ENCODE measurements at regions not wholly inside any gene's neighbourhood (a gene's known extent, or its start where the extent isn't known, plus 50 kb on each side); places are given as distances from the start of the nearest gene placed in this dataset.

DNA sequence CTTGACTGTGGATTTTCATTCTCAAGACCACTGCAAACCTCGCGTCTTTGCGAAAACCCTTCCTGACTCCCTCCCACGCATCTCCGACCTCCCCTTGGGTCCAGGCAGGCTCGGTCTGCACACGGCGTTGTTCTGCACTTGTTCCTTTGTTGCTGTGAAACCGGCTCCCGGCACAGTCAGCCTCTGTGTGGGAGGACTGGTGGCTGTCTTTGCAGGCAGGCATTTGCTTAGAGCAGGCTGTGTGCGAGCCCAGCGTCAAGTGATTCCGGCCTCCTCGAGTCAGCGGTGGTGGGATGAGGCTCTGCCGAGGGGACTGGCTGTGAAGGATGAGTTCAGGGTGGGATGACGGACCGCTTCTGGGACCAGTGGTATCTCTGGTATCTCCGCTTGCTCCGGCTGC, 102.6 kb upstream of the ROPN1 start:
- no peak for DNase-seq

DNA sequence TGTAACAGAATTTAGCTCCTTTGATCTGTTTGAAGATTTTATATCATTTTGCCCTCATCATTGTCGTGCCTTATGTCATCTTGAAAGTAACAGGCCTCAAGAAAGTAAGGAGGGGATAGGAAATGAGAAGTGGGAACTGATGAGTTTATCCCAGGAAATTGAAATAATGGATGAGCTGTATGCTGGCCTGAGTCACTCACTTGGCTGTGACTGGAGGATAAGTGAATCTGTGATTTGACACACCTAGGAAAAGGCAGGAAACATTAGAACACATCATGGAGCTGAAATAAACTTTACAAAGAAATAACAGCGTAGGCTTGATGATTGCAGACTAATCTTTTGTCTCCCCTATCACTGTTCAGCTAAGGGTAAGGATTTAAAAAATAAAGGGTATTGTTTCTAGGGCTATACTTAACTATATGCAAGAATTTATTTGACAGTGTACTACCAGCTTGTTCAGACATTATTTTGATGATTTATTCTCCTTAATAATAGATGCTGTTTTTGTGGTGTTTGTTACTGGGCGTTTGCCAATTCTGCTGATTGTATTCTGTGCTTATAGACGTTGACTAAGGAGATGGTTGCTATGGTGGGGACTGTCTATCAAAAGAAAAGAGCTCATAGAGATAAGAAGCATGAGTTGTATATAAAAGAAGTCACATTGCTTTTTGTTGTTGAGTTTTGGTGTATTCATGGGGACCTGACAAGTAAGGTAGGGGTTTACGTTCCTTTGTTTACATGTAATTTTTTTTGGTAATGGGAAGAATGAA, 105.6 kb upstream of the ROPN1 start:
- peak; percentile 81 for DNase-seq

DNA sequence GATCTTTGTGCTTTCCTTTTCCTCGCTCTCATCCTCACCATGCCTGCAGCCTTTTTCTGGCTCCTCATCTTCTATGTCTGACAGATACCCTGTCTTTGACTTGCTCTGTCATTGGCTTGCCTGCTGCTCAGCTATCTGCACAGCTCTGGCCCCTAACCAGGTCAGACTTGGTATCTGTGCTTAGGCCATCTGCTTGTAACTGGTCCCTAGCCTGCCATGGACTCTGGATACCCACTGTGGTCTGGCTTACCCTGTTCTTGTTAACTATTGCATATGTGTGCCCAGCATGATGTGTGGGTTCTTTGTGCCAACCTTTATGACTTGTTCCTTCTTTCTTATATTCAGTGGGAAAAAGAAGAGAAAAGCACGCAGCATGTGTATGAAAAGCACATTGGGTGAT, 109.7 kb upstream of the ROPN1 start:
- DNase-seq = no peak

DNA sequence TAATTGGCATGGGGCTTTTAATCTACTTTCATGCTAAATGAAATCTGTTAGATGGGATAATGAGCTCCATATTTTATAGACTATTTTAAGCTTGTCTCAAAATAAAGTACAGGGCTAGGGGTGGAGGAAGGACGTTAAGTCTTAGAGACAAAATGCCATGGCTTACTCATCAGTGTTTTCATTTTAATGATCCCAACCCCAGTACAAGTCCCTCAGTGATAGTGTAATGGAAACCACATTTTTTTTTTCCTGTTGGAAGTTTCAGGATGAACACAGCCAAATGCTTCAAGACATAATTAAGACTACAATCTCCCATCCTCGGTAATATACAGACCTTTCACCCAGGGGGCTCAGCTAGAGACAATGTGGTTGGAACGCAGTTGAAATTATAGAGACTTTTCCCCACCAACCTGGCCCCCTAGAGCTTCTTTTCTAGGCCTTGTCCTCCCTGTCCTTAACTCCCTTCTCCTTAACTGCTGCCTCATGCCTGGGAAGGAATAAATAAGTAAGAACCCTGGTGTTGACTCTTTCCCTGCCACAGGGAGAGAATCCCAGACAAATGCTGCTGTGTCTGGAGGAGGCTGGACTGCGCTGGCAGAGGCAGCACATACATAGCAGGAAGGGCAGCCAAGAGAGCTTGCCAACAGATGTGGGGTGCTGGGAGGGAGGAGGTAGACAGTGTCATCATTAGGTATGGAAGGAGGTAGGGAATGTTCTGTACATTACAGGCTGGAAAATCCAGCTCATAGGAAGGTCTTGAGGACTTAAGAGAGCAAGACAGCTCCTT, 115.4 kb upstream of the ROPN1 start:
- no peak for DNase-seq

DNA sequence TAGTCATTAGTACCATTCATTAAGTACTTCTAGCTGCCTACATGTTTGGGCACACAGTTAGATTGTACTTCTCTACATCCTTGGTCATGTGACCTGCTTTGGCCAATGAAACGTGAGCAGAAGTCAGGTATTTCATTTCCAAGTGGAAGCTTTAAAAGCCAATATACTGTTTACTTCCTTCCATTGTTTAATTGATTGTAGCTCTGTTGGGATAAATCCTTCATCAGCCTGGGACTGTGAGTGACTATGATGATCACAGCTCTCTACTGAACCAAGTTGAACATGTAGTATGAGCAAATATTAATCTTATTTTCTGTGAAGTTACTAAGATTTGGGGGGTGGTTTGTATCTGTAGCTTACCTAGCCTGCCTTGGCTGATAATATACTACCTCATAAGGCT, 116.5 kb upstream of the ROPN1 start:
- DNase-seq = no peak

DNA sequence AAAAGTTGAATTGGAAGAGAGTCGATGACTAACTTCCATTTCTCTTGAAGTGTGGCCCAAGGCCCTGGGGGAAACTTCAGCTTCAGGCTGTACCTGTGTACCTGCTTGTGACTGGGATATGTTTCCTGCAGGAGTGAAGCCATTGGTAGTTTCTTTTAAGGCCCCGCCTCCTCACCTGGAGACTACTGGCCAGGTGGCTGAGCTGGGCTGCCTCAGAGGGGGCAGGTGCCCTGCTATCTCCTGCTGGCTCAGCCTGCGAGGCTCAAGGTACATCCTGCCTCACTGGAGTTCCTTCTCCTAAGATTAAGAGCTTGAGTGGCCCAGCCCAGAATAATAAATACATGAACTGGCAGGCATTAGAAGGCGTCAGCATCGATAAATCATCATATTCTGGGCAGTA, 121.6 kb upstream of the ROPN1 start:
- no peak for DNase-seq

DNA sequence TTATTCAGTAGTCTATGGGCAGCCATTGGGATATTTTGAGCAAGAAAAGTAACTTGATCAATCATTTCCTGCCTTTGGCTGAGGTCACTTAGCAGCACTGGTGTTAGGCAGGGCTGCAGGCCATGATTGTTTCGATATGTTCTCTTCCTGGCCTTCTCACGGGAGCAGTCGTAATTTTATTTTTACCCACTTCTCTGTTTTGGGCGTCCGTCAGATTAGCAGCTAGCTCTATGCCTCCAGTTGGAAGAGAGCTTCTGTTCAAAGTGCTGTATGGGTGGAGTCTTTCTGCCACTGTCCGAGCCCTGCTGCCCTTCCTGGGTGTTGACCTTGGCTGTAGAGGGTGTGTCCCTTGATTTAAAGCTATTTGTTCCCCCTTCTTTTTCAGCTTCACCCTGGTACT, 123.4 kb upstream of the ROPN1 start:
- DNase-seq = no peak

DNA sequence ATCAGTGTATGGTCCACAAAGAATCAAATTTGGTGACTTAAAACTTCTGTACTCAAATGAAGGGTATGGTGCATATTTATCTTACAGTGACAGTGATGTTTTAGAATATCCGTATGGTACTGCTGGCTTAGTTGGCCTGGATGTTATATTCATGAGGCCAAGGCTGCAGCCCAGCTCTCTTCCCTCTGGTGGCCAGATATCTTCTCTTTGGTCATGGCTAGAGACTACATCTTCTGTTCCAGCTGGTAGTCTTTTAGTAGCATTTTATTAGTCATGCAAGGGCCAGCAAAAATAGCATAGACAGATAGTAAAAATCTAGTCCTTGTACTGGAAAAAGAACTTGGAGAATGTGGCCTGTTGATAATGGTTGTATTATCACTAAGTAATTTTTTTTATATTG, 124.0 kb upstream of the ROPN1 start:
- no peak for DNase-seq

DNA sequence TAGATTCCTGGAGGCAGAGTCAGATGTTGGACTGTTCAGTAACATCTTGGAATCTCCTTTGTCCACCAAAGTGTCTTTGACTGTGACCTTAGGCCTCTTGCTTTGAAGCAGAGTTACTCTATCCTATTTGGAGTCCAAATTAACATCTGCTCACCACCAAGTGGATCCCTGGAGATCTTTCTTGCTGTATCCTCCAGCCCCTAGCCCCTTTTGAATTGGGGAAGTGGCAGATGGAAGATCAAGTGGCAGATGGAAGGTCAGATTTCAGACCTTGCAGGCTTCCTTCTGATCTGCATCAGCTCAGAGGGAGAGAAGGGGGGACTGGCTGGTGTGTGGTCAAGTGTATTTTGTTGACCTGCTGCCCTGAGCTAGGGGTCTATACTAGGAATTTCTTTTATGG, 125.0 kb upstream of the ROPN1 start:
- no peak for DNase-seq

DNA sequence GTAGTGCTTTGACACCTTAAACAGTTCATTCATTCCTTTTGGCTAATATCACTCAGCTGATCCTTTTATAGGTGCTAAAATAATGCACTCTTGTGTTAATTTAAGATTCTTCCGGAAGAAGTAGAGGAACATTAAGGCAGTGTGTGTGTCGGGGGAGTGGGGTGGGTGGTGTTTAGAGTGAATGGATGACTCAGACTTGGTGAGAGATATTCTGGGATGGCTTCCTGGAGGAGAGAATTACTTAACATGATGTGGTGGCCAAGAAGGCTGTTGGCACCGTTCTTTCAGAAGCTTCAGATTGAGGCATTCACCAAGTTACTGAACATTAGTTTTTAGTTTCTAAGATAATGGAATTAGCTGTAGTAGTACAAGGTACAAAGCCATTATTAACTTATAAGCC, 125.6 kb upstream of the ROPN1 start:
- no peak for DNase-seq

DNA sequence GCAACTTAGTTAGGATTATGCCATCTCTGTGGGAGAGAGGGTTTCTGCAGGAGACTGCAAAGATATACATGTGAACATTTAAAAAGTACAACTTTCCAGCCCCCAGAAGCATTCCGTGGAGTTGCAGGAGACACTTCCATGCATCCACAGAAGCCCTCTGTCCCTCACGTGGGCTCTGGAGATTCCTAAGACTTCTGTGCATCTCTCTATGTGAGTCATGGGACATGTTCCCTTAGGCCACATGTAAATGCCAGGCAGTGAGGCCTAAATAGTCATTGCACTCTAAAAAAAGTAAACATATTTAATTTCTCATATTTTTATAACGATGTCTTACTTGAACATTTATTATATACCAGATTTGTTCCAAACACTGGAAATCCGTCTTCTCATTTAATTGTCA, 126.5 kb upstream of the ROPN1 start:
- no peak for DNase-seq

DNA sequence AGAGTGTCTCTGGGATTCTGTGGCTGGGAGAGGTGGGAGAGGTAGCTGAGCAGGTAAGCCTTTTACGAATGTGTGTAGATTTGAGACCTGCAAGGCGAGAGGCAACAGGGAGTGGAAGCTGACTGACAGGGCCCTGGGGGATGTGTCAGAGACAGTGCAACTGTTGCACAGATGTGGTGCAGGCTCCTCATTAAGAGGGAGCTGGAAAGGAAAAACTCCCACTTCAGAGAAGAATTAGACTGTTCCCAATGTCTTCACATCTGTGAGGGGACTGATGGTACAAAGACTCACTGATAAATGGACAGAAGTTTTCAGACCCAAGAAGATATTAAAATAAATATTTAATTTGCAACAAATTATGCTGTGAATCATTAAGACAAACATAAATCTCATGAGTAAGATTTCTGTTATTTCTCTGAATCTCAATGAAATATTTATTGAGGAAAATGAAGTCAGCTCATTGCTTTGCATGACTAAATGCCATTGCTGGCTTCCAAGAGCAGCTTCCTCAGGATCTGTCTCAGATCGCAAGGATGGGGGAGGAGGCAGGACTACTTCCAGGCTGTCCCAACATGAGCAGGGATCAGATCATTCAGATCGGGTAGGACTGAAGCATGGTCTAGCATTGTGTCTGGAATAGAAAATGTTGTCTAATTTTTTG, 127.3 kb upstream of the ROPN1 start:
- no peak for DNase-seq

DNA sequence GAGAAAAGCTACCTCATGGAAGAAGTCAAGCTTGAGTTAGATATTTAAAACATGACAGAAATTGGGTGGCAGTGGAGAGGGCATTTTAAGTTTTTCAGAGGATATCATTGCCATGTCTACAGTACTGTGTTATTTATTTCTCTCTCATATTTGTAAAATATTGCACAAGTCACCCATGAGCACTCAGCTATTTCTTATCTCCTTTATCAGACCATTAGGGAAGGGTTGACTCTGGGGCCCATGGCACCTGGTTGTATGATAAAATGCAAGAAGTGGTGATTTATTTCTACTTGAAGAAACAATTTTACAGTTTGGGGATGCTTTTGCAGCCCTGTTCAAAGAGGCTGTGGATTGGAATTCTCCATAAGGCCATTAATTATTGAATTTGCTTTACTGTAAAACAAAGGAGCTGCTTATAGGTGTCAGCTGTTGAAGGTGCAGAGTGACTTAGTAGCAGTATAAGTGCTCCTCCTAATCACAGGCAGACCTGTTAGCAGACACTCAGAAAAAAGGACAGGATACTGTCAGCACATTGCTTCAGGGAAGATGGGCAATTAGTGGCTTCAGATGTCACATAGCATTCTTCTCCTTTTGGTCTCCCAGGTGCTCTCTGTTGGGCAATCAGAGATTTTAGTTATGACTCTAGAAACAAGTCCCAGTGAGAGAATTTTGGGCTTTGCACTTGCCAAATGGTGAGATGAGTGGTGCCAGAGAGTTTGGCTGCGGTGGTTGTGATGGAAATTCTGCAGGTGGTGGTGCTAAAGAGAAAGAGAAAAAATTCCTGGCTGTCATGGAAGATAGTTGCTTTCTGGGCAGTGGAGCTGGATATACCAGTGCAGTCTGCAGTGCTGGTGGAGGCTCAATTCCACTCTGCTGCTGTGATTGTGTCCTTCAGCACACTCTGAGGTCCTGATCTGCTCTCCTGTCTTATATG, 129.7 kb upstream of the ROPN1 start:
- DNase-seq = no peak

DNA sequence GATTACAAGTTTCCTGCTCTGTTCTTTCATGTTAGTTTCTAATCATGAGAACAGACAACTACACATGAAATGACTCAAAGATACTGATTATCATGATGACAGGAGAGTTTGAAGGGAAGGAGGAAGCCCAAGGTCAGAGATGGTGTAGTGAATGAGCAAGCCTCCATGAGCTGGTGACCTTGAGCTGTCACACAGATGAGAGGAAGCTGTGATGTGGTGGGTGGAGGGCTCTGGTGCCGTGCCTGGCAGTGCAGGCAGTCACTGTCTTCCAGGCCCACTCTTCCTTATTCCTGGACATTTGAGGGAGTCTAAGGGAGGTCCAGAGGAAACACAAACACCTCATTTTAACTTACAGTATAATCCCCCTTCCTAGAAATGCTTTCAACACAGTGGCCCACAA, 133.4 kb upstream of the ROPN1 start:
- no peak for DNase-seq

DNA sequence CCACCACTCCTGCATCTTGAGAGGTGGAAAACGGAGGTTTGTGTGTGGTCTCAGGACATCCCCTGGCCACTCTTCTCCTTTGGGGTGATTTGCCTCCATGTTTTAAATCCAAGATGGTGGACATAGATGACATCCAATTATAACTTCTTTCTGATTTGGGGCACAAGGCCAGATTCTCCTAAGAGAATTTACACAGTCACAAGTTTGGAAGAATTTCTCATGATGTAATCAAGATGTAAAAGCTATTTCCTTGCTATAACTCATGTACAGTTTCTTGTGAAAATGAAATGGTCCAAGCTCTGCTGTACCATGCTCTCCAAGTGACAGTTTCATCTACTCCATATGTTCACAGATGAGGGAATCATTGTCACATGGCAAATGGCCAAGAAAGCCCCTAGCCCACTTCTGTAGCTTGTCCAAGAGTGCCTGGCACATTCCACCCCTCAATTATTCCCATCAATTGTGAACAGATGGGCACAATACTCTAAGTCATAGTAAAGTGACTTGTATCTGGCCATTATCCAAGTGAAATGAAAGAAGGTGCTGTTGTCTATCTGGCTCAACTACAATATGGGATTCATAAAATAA, 134.6 kb upstream of the ROPN1 start:
- peak; percentile 73 for DNase-seq

DNA sequence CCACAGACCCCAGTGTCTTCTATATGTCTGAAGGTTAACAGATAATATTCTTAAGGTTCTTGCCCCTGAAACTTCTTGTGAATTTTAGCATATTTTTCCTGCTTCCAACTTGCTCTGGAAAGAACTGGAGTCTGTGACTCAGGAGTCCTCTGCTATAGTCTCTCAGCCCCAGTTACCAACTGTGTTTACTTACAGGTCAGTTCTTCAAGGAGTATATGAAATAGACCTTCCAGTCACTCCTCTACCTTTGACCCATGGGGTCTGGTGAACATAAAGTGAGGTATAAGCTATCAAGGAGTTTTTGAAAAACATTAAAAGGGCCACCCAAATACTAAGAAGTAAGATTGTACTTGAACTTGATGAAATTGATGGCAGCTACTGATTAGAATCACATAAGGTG, 139.2 kb upstream of the ROPN1 start:
- no peak for DNase-seq

DNA sequence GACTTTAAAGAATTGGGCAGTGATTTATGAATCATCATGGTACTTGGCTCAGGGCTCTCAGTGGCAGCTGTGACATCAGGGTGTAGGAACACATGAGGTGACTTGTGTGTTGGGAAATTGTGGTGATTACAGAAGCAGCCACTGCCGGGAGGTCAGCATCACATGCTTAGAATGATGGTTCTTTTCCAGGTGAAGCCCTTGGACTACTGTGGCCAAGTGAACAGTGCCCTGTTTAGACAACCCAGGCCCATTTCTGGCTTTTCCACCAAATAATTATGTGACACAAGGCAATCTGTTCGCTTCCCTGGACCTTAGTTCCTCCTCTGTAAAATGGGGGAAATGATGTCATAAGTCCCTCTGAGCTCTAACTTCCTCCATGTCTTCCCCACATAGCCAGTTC, 139.7 kb upstream of the ROPN1 start:
- DNase-seq = no peak

DNA sequence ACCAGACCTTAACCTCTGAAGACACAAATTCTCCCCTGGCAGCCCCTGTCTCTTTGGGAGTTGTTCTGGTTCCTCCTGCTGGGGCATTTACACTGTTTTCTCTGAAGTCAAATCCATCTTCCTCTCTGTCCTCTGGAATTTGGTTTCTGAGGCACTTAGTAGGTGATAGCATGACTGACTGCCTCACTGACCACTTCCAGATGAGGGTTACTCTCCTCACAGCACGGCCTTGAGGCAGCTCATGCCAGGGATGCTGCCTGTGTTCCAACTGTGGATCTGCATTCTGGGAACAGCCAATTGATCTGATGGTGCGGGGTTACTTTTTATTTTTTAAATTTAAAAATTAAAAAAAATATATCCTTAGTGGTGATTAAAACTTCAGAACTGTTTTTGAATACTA, 140.9 kb upstream of the ROPN1 start:
- DNase-seq = no peak

DNA sequence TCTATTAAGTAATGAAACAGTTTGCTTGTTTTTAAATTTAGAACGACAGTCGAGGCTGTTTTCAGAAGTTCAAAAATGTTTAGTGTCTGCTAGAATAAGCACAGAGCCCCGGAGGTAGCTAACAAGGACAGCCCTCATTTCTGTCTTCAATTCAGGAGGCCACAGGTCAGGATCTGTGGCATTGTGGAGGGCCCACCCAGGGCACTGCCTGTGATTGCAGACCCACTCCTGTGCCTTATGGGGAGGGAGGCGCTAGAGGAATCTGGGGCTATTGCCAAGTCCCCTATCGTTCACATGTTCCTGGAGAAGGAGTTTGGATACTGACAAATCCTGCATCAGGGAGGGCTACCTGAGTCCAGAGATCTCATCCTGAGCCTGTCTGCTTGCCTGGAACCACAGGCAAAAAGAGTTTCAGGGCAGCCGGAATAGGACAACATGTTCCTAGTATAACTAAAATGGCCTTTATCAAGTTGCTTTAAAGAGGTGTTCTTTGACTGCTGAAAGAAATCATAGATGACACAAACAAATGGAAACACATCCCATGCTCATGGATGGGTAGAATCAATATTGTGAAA, 141.5 kb upstream of the ROPN1 start:
- no peak for DNase-seq

DNA sequence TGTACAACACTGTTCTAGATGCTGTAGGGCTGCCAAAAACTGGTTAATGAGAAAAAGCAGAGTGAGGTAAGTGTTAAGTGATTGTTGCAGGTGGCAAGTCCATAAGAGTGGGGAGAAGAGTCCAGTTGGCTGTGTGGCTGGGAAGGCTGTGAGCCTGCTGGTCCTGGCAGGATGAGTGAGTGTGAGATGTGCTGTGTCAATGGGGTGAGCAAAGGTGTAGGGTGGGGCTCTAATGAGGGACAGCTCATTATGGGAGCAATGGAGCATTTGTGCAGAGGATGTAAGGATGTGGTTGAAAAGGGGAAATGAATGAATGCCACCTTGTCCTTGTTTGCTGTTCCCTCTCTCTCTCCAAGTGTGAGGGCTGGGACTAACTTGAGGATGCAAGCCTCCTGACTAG, 145.3 kb upstream of the ROPN1 start:
- no peak for DNase-seq

DNA sequence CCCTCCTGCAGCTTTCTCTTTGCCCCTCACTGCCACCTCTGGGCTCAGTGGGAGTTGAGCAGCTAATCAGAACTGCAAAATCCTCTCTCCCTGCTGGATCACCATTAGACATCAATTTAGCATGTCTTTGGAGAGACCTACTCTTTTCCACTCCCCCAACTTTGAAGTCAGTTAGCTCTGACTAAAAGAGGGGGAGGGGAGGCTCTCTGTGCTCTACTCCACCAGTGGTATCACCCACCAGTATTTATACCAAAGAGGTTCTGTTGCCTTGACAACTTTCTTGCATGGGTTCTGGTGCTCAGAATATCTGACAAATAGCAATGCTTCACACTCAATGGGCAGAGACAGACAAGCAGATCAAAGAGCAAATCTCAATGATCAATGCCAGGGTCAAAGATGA, 146.2 kb upstream of the ROPN1 start:
- no peak for DNase-seq

DNA sequence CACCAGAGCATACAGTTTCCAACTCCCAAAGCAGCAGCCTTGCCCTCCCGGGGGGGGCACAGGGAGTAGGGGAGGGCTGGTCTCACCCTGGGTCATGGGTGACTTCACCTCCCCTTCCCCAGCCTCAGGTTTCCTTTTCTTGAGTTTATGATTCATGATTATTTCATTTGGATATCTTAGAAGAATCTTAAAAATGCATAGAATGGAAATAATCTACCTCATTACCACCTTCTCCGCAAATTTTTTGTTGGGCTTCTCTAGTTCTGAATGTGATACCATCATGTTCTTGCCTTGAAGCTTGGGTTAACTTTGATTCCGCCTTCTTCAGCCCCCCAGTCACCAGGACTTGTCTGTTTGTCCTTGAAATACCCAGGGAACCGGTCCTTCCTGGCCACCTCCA, 148.8 kb upstream of the ROPN1 start:
- DNase-seq = no peak

Measured in COR-L47 (cell line).